NCI-H2107 treated with DMSO at 0.1 percent for 48 hours (cell line): ENCODE measurements at regions not wholly inside any gene's neighbourhood (a gene's known extent, or its start where the extent isn't known, plus 50 kb on each side); places are given as distances from the start of the nearest gene placed in this dataset.

Source experiments
- DNase-seq: peaks from one replicate; lab custom pipeline; 2025; ENCODE audit not compliant: unreplicated experiment; lab: John Stamatoyannopoulos, UW

DNA sequence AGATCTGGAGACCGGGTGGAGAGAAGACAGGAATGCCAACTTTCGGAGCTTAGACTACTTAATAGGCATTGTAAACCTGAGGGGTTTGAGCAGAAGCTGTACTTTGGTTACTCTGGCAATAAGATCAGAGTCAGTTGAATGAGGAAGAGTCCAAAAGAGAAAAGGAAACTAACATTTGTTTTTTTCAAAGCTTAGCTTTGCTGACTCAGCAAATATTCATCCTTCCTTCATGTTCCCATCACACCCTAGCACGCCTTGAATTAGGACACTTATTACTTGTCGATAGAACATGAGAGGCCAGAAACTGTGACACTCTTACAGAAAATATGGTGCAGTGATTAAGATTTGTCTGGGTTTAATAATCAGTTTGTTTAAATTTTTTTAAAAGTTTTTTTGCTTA, 266.9 kb upstream of the ATP2B1 start:
- DNase-seq, result no peak

DNA sequence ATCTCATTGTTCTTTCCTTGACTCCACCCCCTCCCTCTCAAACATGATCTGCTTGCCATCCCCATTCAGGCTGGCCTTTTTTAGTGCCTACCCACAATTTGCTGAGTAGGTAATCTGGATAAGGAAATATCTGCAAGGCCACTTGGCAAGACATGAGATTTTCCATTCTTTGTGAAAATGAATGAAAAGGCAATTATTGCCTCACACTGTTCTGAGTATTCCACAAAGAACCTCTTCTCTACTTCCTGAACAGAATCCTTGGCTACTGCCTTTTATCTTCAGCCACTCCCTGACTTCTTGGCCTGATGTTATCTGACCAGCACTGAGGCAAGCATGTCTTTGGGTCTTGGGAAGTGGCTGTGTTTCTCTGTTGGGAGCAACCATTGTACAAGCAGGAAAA, 263.2 kb upstream of the ATP2B1 start:
- DNase-seq, result no peak

GRCh38 chr12:89970722-89971121, 262.1 kb upstream of the ATP2B1 start:
- DNase-seq, result no peak

GRCh38 chr12:89969093-89969492, 260.5 kb upstream of the ATP2B1 start:
- DNase-seq, result no peak

GRCh38 chr12:89968151-89968700, 259.6 kb upstream of the ATP2B1 start:
- DNase-seq, result no peak

DNA sequence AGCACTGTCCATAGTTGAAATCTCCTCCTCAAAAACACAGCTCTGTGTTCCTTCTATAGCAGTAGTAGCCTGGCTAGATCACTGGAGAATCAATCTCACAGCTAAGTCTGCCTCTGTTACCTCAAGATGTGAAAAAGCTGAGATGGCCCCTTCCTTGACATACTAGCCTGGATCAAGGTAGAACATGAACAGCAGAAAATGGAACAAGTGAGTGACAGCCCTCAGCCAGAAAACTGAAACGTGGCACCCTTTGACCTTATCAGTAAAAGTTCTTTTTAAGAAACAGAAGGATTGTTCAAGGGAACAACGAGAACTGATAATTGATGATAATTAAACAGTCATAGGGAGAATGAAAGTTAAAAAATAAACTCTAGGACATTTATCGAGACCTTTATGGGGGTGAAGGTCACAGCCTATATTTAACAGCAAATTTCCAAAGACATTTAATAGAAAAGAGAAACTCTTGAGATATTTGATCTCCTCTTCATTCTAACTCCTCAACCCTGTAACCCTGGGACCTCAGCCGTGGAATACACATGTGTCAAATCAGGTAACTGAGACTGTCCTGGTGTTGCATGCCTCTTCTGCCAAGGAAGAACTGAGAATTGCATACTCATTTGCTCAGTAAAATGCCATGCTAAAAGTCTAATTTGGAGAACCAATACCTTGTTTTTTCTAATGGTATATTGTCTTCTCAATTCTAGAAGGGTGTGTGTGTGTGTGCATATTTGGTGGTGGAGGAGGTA, 258.0 kb upstream of the ATP2B1 start:
- DNase-seq, result no peak

DNA sequence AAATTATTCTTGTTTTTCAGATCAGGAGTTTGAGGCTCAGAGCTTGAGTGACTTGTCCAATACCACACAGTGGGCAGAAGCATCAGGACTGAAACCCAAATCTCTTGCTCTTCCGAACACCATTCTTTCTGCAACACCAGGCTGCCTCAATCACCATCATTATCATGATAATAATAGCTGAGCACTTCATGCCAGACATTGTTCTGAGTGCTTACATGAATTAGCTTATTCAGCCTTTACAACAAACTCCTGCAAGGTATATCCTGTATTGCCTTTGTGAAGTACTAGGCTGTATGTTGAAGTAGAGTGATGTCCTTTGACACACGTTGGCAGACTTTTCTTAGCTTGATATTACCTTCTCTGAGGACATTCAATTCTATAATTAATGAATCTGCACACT, 257.4 kb upstream of the ATP2B1 start:
- no peak for DNase-seq

GRCh38 chr12:89962648-89963047, 254.0 kb upstream of the ATP2B1 start:
- DNase-seq, result no peak

DNA sequence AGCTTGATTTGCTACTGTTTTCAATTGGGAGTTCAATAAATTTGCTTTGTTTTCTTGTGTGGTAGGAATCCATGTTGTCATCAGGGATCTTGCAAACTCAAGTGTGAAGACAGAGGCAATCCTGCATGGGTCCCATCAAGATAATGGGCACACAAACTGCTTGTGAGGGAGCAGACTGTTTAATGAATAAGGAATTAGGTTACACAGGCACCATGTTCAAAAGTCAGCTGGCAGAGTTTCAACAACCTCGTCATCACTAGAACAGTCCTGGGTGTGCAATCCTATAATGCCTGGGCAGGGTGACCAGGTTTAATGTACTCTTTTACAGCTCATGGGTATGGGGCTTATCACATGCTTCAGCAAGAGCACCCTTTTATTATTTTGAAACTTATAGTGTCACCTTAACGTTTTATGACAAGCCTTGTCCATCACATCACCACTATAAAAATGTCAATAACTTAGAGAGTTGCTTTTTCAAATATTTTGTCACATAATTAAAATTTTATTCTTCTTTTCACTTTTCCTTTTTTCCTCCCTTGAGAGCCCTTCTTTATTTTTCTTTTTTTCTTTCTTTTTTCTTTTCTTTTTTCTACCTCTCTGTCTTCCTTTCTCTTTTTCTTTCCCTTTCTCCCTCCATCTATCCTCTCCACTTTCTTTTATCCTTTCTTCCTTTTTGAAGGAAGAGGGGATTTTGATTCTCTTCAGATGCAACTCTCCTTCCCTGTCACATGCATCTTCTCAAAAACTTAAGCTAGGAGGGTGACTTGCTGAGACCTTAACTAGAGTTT, 252.2 kb upstream of the ATP2B1 start:
- no peak for DNase-seq

DNA sequence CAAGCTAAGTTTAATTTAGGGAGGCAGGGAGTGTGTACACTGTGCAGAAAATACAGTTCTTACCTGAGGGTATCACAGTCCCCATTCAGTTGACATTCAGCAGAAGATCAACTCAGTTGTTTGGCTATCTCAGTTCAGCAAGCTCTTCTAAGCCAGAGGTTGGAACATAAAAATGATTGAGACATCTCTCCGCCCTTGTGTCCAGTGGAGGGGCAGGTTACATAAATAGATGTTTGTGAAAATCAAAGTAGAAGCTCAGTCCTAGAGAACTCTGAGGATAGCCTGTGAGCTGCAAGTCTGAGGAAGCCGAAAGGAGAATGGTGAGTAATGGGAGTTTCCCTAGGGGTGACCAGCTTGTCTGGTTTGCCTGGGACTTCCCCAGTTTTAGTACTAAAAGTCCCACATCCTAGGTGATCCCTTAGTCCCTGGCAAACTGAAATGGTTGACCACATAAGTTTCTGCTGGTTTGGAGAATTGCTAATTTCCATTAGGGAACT, 251.4 kb upstream of the ATP2B1 start:
- DNase-seq, result no peak

- no peak for DNase-seq
These were observed 250.5 kb upstream of the ATP2B1 start for GRCh38 chr12:89959179-89959578.

GRCh38 chr12:89954259-89954658, 245.6 kb upstream of the ATP2B1 start:
- no peak for DNase-seq

- DNase-seq, result no peak
These were observed 243.0 kb upstream of the ATP2B1 start for GRCh38 chr12:89951694-89952060.

DNA sequence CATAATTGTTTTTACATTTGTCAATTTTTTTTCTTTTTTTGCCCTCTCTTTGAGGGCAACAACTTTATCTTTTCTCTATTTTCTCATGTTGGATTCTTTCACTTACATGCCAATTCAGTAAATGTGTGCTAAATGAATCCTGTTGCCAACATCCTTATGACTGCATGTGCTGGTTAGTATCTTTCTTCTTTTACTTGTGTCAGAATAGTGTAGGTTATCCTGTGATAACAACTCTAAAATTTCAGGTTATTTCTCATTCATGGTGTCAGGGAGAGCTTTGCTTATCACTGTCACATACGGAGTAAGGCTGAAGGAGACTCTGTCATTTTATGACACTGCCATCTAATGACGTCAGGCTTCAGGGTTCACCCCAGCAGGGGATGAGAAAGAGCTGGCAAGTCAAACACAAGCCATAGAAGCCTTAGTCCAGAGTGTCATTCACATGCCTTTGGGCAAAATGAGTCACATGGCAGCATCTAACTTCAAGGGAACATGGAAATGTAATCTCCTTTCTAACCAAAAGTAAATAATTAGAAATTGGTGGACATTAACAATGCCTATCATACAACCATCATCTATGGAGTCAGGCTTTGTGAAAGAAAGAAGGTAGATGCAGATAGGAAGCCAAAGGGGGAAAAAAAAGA, 242.5 kb upstream of the ATP2B1 start:
- DNase-seq, result no peak

- no peak for DNase-seq
These were observed 241.8 kb upstream of the ATP2B1 start for GRCh38 chr12:89950421-89950820.

DNA sequence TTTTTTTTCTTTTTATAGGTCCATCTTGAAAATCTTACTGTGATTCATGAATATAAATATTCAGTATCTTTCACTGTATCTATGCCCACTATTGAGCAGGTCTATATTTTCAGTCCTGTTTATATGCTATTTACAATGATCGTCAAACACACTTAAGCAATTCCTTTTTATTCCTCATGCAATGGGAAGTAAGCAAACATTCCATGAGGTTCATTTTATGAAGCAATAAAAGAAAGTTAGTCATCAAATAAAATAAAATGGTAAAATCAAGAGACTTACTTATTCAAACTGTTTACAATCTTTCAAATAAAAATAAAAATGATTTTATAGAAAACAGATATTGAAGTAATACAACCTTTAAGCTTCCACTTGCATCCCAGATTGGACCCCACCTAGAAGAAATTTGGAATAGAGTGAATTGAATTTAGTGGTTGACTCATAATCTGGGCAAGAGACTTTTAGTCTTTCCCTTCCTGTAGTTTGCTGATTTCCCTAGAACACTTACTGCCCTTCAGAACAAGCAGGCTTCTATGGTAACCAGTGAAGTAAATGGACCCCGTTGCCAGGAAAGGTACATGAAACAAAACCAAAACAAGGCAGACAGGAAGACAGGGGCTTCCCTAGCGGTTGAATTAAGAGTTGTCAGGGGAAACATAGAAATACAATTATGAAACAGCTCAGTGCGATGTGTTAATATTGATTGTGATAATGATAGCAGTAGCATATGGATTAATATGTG, 241.0 kb upstream of the ATP2B1 start:
- no peak for DNase-seq

- DNase-seq, result no peak
These were observed 239.9 kb upstream of the ATP2B1 start for GRCh38 chr12:89948271-89949175.

GRCh38 chr12:89947437-89948270, 239.0 kb upstream of the ATP2B1 start:
- DNase-seq, result no peak

GRCh38 chr12:89946518-89947135, 238.0 kb upstream of the ATP2B1 start:
- DNase-seq, result no peak
